IPS-18c (cell line): ENCODE measurements at regions not wholly inside any gene's neighbourhood (a gene's known extent, or its start where the extent isn't known, plus 50 kb on each side); places are given as distances from the start of the nearest gene placed in this dataset.

Source experiments
- H3K4me3 ChIP-seq: 2 replicates; pipeline ENCODE4 v1.7.0; 2013; ENCODE audit warnings: low read depth, mild to moderate bottlenecking, low read length, moderate library complexity; ENCODE audit not compliant: insufficient read depth
- H3K9me3 ChIP-seq: one replicate; pipeline ENCODE4 v1.6.1; 2013; ENCODE audit warnings: mild to moderate bottlenecking, low read length, moderate library complexity; ENCODE audit not compliant: control insufficient read depth, insufficient read depth

DNA sequence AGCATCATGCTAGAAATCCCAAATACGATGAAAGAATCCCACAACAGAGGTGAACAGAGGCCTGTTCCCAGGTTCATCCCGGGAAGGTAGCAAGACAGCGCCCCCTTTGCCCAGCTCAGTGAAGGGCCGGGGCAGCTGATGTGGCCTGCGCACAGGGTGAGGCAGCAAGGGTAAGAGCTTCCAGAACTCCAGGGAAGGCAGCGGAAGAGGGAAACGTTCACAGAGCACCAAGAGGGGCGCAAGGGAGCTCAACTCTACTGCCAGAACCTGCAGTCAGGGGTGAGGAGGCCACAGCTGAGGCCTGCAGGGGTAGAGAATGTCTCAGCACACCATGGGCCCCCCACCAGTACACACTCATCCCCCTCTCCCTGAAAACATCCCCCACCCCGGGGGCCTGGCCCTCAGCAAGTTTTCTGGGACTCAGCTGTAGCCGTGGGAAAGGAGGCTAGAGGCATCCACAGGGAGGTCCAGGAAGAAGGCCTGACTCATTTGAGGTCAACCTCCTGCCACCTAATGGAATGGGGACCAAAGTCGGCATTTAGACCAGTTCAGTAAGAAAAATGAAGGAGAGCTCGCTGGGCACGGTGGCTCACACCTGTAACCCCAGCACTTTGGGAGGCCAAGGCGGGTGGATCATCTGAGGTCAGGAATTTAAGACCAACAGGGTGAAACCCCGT lies 95.6 kb upstream of the ASAP2 start:
- Histone ChIP-seq H3K9me3 (no peaks in the 10 kb centered on the region), H3K4me3 (no peak overlapping the region)

DNA sequence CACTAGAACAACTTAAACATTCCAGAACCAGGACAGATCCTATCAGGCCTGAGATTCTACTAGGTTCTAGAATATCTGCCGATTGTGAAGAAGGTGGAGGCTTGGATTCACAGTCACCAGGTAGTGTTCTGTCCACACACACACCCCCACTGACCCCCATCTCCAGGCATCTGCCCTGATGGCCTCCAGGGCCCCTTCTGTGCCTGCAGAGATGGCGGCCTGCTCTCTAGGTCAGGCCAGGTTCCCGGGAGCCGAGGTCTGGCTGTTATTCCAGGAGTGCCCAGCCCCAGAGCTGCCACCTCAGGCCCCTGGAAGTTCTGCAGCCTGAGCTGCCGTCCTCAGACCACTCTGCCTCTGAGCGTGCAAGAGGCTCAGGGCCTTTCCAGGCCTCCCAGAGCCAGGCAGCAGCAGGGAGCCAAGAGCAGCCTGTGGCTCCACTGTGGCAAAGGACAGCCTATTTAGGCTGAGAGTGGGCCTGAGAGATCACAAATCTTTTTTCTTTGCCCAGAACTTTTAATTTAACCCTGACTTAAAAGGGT lies 96.2 kb upstream of the ASAP2 start:
- H3K9me3 ChIP-seq, result no peaks in the 10 kb centered on the region

DNA sequence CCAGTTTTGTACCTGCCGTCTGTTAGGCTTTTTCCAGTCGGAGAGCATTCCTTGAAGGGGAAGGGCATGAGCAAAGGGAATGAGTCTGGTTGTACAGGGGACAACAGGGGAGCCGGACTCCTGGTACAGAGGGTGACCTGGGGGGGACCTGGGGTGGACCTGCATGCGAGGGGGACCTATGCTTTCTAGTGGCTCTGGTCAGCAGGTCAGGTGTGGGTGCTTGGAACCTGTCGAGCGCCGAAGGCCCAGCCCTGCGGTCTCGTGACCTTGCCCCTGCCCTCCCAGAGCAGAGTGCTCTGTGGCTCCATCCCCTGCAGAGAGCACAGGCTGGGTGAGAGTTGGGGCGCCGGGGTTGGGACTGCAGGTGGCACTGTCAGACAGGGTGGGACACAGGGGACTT lies 96.7 kb upstream of the ASAP2 start:
- H3K9me3 ChIP-seq, result no peaks in the 10 kb centered on the region
- no peak overlapping the region for H3K4me3 ChIP-seq

More for the DNA sequence above, 96.2 kb upstream of the ASAP2 start:
- H3K4me3 ChIP-seq, result no peak overlapping the region

DNA sequence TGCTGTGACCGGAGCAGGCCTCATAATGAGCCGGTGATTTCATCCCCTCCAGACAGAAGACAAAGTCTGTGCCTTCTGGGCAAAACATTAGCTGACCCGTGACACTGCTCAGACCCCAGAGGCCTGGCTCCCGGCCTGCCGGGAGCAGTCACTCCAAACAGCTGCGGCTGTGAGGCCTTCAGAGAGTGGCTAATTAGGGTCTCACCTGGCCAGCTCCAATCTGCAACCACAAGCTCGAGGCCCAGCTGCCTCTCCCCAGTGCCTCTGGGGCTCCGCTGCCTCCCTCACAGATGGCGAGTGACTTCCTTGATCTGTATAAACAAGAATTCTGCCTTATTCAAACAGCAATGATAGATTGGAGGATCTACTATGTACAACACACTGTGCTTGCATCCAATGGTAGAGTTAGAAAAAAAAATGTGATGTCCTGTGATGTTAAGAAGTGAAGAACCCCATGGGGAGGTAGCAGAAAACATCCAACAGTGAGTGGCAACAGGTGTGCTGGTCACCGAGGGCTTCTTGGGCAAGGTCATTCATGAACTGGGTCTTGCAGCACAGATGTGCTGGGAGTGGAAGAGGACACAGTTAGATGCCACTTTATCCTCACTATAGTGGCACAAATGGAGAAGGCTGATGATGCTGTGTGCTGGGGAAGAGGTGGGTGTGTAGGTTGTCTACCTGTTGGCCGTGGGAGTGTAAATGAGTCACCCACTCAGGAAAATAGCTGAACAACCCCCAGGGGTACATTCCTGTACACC lies 98.2 kb upstream of the ASAP2 start:
- Histone ChIP-seq H3K9me3 (no peaks in the 10 kb centered on the region), H3K4me3 (no peak overlapping the region)

DNA sequence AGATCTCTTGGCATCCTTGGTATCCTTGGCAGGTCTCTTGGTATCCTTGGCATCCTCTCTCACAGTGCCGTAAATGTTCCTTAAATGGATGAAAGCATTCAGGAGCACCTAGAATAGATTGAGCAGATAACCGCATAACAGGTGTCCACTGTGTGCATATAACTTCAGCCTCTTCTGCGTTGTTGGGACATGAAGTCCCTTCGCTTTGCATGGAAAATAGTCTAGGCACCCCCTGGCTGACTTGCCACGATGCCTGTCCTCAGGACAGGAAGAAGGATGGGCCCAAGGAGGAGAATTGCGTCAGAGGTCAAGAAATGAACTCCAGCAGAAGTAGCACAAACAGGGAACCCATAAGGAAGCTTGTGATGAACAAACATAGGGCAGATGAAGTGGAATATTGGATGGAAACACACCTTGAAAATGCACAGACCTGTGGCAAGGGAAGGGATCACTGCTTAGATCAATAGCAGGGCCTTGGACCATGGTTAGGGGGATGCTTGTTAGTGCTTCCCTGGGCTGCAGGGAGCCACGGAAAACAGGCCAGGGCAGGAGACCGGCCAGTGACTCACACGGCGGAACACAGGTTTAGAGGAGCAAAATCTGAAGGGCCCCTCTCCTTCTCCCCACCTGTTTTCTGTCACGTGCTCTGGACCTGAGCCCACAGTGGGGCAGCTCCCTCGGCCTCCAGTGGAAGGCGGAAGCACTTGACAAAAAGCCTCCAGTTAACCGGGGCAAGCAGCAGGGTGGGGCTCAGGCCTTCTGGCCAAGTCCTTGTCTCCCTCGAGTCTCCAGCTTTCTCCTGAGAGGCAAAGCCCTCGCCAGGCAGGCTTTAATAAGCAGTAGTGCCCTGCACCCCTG lies 99.2 kb upstream of the ASAP2 start:
- no peaks in the 10 kb centered on the region for H3K9me3 ChIP-seq

DNA sequence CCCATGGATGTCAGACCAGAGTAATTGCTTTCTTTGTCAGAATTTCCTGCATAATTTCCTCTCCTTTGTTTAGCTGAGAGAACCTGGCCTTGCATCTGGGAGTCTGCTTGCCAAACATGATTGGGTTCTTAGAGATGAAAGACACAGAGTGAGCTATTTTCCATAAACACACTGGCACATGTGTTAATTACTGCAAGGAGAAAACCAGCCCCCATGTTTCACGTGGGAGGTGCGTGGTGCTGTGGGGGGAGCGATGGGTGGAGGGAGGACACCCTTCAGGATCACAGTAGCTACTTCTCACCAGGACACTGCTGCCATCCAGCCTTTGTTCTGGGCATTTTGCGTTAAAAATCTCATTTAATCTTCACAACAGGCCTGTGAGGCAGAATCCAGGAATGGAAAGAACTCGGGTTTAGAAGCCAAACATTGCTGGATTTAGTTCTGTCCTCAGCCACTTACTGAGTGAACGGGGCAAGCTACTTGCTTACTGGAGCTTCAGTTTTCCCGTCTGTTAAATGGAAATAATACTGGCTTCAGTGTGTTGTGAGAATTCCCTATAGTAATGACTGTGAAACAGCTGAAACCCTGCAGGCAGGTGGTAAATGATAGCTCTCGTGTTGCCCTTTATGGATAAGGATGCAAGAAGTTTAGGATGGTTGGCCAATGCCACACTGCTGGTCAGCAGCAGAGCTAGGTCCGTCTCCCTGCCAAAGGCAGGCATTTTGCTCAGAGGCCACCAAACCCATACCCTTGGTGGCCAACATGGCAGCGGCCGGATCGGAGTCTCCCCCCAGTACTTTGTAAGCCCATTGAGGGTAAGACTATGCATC lies 100.1 kb upstream of the ASAP2 start:
- Histone ChIP-seq H3K4me3 (no peak overlapping the region), H3K9me3 (no peaks in the 10 kb centered on the region)

More for the DNA sequence above, 99.2 kb upstream of the ASAP2 start:
- H3K4me3 ChIP-seq, result no peak overlapping the region

DNA sequence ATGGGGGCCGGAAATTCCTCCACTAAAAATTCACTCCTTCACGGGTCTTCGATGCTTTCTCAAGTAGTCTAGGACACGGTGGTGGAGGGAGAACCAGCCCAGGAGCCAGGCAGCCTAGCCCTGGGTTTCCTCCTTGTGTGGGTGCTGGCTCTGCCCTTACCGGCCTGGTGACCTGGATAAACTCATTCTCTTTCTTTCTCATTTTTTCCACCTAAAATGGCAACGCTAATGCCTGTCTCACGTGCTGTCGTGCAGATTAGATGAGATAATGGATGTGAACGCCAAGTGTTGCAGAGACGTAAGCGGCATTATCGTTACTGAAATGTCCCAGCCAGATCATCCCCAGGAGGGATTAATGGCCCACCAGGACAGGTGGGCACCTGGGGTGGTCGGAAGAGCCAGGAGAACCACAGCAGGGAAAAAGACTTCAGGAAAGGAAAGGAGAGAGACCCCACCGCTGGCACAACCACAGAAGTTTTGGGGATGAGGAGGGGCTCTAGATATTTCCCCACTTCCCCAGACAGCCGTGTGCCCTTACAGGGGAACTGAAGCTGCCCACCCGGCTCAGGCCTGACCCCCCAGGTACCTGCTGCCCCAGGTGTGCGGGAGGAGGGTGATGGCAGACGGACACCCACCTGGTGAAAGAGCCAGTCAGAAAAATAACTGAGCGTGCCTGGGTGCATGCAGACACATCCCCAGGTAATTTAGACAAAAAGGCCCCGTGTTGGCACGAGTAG lies 100.8 kb upstream of the ASAP2 start:
- Histone ChIP-seq H3K9me3 (peaks cover 2% of the 10 kb centered on the region), H3K4me3 (no peak overlapping the region)

DNA sequence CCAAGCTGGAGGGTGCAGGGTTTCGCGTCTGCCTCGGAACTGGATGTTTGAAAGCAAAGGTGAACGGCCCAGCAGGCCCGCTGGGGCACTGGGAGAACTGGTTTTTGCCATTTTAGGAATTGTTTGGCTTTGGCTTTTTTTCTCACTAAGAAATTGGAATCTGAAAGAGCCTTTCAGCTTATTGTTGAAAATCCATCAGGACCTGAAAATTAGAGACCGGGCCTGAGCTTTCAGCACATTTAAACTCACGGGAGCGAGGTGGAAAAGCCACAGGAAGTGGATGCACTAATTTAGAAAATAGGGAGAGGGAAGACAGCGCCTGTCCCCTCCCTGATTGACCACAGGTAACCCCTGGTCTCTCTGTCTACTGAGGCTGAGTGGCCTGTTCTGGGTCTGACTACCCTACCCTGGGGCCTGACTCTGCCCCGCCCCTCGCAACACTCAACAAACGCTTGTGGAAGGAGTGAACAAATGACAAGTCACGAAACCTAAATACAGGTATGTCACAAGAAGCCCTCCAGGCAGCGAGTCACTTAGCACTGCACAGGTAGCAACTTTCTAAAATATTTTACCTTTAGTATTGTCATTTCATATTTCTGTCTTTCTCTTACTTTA lies 100.3 kb upstream of the MBOAT2 start:
- H3K9me3 ChIP-seq, result peaks cover 2% of the 10 kb centered on the region
- no peak overlapping the region for H3K4me3 ChIP-seq

DNA sequence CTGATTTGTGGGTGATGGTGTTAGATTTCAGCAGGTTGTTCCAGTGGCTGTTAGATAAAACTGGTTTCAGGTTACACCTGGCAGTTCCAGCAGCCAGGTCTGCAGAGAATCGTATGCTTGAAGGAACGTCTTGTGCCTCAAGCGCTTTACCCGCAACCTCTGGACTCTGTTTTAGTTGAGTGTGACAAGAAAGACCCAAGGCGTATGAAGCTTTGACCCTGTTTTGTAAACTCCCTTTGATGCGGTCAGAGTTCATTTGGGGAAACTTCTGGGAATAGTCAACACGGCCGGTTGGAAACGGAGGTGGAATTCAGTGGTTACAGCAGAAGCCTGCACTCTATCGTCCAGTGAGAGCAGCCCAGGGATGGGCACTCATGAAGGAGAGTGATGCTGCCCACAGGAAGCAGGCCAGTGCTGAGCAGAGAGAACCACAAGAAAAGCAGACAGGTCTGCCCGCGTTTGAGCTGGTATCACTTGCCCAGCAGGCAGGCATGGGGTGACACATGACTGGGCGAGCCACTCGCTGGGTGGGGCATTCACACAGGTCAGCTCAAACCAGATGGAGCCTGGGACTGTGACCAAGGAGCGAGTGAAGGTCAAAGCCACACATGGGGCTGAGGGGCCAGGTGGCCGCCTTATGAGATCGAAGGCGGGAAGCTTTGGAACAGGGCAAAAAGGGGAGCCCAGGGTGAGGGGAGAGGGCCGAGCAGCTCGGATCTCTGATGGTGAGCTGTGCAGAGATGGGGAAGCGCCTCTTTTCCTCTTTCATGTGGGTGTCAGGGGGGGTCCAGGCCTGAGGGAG lies 99.6 kb upstream of the MBOAT2 start:
- peaks cover 2% of the 10 kb centered on the region for H3K9me3 ChIP-seq
- H3K4me3 ChIP-seq, result no peak overlapping the region

DNA sequence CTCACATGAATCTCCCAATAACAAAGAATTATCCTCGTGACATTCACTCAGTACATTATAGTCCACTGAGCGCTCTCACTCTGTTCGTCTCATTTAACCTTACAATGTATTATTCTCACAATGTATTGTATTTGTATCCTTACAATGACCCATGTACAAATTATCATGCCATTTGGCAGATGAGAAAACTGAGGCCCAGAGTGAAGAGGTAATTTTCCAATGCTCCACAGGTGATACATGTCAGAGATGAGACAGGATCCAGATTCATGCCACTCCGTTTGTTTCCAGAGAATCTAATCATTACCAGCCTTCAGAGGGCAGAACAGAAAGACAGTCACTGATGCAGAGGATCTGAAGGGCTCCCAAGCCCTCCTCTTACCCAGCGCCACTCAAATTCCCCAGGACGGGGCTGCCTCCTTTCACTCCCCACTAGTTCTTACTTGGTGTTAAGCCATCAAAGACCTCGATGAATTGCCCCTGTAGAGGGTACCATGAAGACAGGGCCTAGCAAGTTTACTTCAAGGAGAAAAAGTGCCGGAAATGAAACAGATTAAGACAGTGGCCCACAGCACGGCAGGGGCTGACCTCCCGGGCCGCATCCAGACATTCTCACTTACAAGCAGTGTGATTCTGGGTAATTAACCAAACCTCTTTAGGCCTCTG lies 98.4 kb upstream of the MBOAT2 start:
- Histone ChIP-seq H3K4me3 (no peak overlapping the region), H3K9me3 (peaks cover 2% of the 10 kb centered on the region)

DNA sequence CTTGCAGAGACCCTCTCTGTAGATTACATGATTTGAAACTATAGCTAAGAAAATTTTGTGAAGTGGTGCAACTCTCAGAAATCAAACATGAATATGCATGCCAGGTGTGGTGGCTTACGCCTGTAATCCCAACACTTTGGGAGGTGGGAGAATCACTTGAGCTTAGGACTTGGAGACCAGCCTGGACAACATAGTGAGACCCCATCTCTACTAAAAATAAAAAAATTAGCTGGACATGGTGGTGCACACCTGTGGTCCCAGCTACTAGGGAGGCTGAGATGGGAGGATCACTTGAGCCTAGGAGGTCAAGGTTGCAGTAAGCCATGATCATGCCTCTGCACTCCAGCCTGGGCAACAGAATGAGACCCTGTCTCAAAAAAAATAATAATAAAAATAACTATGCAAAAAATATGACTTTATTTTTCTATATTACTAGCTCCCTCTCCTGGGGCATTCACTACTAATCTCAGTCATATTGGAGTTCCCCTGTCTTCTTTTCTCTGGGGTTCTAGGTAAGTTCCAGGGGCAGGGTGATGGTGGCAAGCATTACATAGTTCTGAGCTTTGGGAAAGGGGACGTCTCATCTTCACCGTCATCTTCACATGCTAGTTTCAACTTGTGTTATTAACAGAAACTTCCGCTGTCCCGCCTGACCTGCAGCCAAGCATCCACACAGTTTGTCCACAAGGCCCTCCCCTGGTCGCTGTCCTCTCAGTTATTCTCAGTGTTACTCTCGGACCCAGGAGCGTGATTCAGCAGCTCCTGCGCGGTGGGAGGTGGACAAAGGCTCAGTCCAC lies 96.8 kb upstream of the MBOAT2 start:
- Histone ChIP-seq H3K9me3 (peaks cover 2% of the 10 kb centered on the region), H3K4me3 (no peak overlapping the region)

DNA sequence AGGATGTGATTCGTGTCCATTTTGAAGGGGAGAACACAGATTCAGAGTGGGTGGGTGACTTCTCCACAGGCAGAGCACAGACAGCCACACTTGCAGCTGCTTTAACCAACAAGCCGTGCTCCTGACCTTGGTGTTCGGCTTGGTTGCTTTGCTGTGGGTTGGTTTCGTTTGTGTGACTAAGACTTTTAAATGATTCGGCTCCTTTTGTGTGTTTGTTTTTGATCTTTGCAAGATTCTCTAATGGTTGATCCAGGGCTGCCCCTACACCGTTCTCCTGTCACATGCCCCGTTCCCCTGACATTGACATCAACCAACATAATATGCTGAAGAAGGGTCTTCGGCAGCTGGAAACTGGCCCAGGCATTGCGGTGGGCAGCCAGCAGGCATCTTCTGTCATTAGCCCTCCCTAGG lies 95.9 kb upstream of the MBOAT2 start:
- H3K4me3 ChIP-seq, result no peak overlapping the region
- peaks cover 2% of the 10 kb centered on the region for H3K9me3 ChIP-seq

DNA sequence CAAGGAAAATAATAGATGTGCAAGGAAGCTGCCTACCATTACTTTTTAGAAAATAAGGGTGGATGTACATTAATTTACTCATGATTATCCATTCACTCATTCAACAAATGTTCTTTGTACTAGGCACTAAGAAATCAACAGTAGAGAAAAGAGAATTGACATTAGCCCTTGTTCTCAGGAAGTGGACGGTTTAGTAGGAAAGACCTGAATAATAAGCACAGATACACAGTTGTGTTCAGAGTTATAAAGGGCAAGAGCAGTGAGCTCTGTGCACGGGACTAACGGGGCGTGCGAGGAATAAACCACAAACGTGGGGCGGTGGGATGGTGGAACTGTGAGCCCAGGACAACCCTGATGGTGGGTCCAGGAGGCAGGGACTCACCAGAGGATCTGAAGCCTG lies 94.4 kb upstream of the MBOAT2 start:
- Histone ChIP-seq H3K9me3 (peaks cover 2% of the 10 kb centered on the region), H3K4me3 (no peak overlapping the region)

DNA sequence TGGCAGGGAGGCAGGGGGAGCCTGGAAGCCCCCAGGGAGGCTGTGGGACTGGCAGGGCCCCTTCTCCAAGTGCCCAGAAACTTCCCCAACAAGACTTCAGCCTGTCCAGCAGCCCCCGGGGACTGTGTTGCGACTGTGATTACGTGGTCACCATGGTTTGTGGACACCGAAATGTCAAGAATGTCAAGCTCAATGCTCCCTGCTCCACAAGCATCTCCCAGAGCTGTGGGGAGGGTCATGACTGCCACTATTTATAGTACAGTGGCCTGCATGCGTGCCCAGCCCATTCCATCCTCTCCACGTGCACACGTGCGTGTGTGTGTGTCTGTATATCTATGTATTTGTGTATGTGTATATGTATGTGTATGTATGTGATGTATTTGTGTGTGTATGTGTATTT lies 93.8 kb upstream of the MBOAT2 start:
- Histone ChIP-seq H3K4me3 (no peak overlapping the region), H3K9me3 (peaks cover 2% of the 10 kb centered on the region)
